ENCODE measurements at regions not wholly inside any gene's neighbourhood (a gene's known extent, or its start where the extent isn't known, plus 50 kb on each side); places are given as distances from the start of the nearest gene placed in this dataset.

DNA sequence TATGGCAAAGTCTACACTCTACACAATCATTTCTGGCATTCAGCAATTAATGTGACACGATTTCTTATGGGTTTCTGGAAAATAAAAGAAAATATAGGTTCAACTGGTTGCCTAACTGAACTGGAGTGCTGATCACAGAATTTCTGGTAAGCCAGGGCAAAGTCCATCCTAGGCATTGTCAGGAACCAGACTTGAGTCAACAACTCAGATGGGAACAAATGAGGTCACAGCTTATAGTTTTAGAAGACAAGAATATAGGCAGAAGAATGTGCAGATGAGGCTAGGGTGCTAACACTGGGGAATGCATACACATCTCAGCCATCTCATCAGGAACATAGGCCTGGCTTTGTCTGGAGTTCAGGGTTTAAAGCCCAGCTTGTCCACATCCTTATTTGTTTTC lies 317.2 kb upstream of the ID2 start:
- H2BK120ac ChIP-seq (ENCODE audit: low read depth, low read length, poor library complexity, severe bottlenecking) = no peak overlapping the region
- H2BK20ac ChIP-seq (ENCODE audit: low read depth, low read length, poor library complexity, severe bottlenecking) = no peak overlapping the region
- H2BK12ac ChIP-seq (ENCODE audit: insufficient read length, low read depth, low read length) = no peak overlapping the region

More for the DNA sequence above, 317.2 kb upstream of the ID2 start:
- H3K36me3 Mint-ChIP-seq (ENCODE audit: insufficient read depth in 1 of 3, low read depth in 3 of 3) = no peaks in the 10 kb centered on the region
- no peak overlapping the region for H2BK5ac ChIP-seq (ENCODE audit: insufficient read length, low read length)
- no peak overlapping the region for H3K56ac ChIP-seq (ENCODE audit: insufficient read length, low read depth, low read length)
- no peaks in the 10 kb centered on the region for H3K4me1 ChIP-seq (ENCODE audit: insufficient read depth, low read length)
- H3K9me3 ChIP-seq (ENCODE audit: control insufficient read depth, low read depth, low read length) = no peaks in the 10 kb centered on the region
- H3K4me3 Mint-ChIP-seq = no peak overlapping the region
- no peaks in the 10 kb centered on the region for H4K20me1 ChIP-seq (ENCODE audit: control insufficient read depth, insufficient read depth, insufficient read length)
- no peaks in the 10 kb centered on the region for H3K23me2 ChIP-seq (ENCODE audit: insufficient read length, low read depth, low read length, poor library complexity, severe bottlenecking)
- H3K4me2 ChIP-seq (ENCODE audit: insufficient read depth, insufficient read length, low read length) = no peak overlapping the region
- no peak overlapping the region for H2AFZ ChIP-seq (ENCODE audit: low read length)
- no peak overlapping the region for H3K14ac ChIP-seq (ENCODE audit: insufficient read depth, low read length)
- H3K27me3 Mint-ChIP-seq (ENCODE audit: low read depth) = peaks cover 1% of the 10 kb centered on the region
- no peak overlapping the region for H4K8ac ChIP-seq (replicated peaks; ENCODE audit: insufficient read length, low read depth, low read length)
- WGBS (ENCODE audit: extremely low coverage, insufficient read length, low lambda C conversion rate) = no CpG with 5 or more reads among the region's 1 CpG
- TF ChIP-seq, protein P1, sequence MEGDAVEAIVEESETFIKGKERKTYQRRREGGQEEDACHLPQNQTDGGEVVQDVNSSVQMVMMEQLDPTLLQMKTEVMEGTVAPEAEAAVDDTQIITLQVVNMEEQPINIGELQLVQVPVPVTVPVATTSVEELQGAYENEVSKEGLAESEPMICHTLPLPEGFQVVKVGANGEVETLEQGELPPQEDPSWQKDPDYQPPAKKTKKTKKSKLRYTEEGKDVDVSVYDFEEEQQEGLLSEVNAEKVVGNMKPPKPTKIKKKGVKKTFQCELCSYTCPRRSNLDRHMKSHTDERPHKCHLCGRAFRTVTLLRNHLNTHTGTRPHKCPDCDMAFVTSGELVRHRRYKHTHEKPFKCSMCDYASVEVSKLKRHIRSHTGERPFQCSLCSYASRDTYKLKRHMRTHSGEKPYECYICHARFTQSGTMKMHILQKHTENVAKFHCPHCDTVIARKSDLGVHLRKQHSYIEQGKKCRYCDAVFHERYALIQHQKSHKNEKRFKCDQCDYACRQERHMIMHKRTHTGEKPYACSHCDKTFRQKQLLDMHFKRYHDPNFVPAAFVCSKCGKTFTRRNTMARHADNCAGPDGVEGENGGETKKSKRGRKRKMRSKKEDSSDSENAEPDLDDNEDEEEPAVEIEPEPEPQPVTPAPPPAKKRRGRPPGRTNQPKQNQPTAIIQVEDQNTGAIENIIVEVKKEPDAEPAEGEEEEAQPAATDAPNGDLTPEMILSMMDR (conservative IDR thresholded peaks at IDR 0.05) = no peak
- no peaks in the 10 kb centered on the region for H3K27me3 ChIP-seq (ENCODE audit: insufficient read depth, low read length)
- no peak overlapping the region for H4K5ac ChIP-seq (ENCODE audit: insufficient read length, low read depth, low read length)
- H3T11ph ChIP-seq (ENCODE audit: low read length) = no peak overlapping the region
- H3K4ac ChIP-seq (ENCODE audit: low read depth, low read length) = no peak overlapping the region
- no peak overlapping the region for H2AK5ac ChIP-seq (ENCODE audit: insufficient read length, low read length)
- DNase-seq = no peak
- no peaks in the 10 kb centered on the region for H3K79me1 ChIP-seq (ENCODE audit: insufficient read depth, low read depth, low read length, poor library complexity, severe bottlenecking)
- H4K91ac ChIP-seq (ENCODE audit: insufficient read length, low read depth, low read length) = no peak overlapping the region
- H3K27ac ChIP-seq (ENCODE audit: insufficient read length, low read depth, low read length) = no peak overlapping the region
- no peak overlapping the region for H2BK15ac ChIP-seq (ENCODE audit: low read depth, low read length)
- H3K79me2 ChIP-seq (ENCODE audit: insufficient read depth, low read length) = no peaks in the 10 kb centered on the region
- H3K4me1 Mint-ChIP-seq = peaks cover 6% of the 10 kb centered on the region in 2 experiments; a peak in 2 of 4 replicates
- H3K9ac ChIP-seq (ENCODE audit: extremely low read depth, insufficient read length, low read length) = no peak overlapping the region
- no peak overlapping the region for H3K18ac ChIP-seq (ENCODE audit: insufficient read length, low read depth, low read length)
- H3K27ac Mint-ChIP-seq = no peak overlapping the region
- H3K9me3 Mint-ChIP-seq = no peaks in the 10 kb centered on the region
- no peak overlapping the region for H3K23ac ChIP-seq (ENCODE audit: insufficient read length, low read depth, low read length)

Data from H9 (cell line).